Fibroblast of pulmonary artery (primary cell): ENCODE measurements at regions not wholly inside any gene's neighbourhood (a gene's known extent, or its start where the extent isn't known, plus 50 kb on each side); places are given as distances from the start of the nearest gene placed in this dataset.

ENCODE experiments used
- DNase-seq: peaks from one replicate; pipeline ENCODE4 v3.0.0-alpha.2; 2010; ENCODE audit warnings: low read depth
- H3K4me3 ChIP-seq: replicated peaks from 2 replicates; pipeline ENCODE4 v1.5.1; 2011; ENCODE audit warnings: low read depth, mild to moderate bottlenecking, control low read depth, low read length, moderate library complexity
- TF ChIP-seq, protein P1 (sequence below): IDR thresholded peaks from 2 replicates; pipeline ENCODE4 v1.5.1; 2011; ENCODE audit warnings: mild to moderate bottlenecking, control low read depth, low read length, inconsistent platforms; ENCODE audit errors: missing control alignments

DNA sequence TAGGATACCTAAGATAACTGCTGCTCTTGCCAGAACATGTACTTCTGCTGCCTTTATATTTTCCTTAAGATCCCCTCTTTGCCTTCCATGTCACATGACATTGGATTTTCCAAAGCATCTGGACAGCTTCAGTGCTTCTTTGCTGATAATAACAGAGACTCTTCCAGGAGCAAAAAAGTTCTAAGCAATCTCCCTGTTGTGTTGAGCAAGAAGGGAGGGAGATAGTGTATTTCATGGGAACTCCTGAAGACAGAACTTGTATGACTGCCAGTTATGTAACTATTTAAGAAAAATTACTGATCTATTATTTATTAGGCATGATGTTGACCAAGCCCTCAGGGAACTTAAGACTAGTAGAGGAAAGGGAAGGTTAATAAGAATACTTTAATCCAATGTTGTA, 454.7 kb downstream of the SPATA31D1 start:
- H3K4me3 ChIP-seq, result no peak overlapping the region
- TF ChIP-seq, protein P1, sequence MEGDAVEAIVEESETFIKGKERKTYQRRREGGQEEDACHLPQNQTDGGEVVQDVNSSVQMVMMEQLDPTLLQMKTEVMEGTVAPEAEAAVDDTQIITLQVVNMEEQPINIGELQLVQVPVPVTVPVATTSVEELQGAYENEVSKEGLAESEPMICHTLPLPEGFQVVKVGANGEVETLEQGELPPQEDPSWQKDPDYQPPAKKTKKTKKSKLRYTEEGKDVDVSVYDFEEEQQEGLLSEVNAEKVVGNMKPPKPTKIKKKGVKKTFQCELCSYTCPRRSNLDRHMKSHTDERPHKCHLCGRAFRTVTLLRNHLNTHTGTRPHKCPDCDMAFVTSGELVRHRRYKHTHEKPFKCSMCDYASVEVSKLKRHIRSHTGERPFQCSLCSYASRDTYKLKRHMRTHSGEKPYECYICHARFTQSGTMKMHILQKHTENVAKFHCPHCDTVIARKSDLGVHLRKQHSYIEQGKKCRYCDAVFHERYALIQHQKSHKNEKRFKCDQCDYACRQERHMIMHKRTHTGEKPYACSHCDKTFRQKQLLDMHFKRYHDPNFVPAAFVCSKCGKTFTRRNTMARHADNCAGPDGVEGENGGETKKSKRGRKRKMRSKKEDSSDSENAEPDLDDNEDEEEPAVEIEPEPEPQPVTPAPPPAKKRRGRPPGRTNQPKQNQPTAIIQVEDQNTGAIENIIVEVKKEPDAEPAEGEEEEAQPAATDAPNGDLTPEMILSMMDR, result no peak
- peak; percentile 2 for DNase-seq

DNA sequence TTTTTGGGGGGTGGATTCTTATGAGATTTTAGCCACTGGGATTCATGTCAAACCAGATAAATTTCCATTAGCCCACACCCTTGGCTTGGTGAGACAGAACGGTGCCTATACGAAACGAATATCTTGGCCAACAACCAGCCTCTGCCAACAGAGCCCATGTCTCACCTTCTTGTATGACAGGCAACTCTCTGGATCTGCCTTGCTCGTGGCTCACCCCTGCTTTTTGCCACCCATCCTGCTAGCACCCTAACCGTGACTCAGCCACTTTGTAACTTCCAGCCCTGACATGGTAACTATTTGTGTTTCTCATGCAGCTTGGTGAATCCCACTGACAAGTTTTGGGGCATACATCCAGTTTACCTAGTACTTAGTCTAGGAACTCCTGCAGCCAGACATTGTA, 457.0 kb downstream of the SPATA31D1 start:
- TF ChIP-seq, protein P1, result no peak
- DNase-seq, result no peak
- no peak overlapping the region for H3K4me3 ChIP-seq

DNA sequence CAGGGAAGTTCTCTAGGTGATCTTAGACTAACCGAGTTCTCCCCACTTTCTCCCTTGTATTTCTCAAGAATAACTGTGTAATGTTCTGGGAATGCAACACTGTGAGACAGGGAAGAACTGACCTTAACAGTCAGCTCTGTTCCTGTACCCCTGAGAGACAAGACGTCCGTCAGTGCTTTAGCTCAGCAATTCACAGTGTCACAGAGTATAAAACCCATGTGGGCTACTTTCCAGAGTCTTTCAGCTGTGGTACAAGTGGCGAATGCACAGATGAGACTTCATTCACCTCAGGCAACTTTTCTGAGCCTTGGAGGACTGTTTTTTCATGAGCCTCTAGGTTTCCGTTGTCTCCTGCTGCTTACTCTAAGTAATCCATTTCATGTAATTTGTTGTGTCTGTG, 458.8 kb downstream of the SPATA31D1 start:
- DNase-seq, result no peak
- no peak overlapping the region for H3K4me3 ChIP-seq
- TF ChIP-seq, protein P1, result no peak

DNA sequence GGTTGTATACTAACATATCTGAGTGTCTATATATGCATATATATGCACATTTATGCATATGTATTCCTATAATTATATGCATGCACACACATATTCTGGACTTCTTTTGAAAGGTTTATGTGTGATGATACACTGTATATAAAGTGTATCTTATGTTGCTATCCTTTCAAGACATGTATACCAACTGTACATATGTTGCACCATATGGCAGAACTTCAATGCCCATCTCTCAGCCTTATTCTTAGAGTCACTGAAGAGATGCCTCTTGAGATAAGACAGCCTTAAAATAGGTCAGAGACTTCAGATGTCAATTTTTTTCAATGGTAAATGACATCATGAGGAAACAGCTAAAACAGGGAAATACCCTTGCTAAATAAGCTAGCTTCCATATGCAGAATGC, 461.4 kb downstream of the SPATA31D1 start:
- no peak overlapping the region for H3K4me3 ChIP-seq
- no peak for DNase-seq
- TF ChIP-seq, protein P1, result no peak

DNA sequence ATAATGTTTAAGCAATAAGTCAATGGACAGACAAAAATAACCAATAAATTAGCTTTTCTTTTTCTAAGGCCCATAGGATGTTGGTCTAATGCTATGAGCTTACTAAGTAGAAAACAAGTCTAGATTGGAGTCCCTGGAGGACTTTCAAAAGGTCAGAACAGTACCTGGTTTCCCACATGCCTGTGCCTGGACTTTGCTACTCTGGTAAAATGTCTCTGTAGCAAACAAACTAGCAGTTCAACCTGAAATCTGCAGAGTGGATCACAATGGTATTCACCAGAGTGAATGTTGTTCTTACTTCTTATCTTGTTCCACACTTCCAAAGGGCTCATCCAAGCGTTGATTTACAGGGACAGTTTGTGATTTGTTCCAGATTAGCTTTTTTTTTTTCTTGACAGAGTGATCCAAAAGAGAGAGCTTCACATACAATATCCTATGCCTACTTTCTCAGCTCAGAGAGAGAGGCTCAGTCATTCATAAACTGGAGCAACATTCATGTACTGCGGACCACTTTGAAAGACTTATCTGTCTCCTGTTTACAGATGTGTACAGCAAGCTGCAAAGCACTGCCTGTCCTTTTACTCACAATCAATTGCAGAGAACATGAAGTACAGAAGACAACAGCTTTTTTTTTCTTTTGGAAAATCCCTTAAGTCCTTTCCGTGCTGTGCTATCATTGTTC, 466.1 kb downstream of the SPATA31D1 start:
- no peak overlapping the region for H3K4me3 ChIP-seq
- TF ChIP-seq, protein P1, result no peak
- no peak for DNase-seq

DNA sequence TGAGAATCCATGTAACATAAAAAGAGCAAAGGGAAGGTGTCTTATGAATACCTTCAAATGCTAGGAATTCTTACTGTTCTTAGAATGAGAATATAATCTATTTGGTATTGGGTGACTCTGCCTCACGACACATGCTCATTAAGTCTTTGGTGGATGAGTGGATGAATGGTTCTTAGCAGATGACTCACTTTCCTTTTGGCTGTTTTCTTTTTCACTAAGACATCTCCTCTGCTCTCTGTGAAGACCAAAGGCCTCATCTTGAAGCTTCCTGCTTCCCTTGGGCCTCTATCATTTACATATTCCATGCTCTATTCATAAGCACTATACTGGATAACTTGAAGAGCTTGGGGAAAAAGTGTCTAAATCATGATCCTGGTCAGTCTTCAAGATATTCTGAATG, 468.1 kb downstream of the SPATA31D1 start:
- DNase-seq, result peak; percentile 11
- TF ChIP-seq, protein P1, result no peak
- H3K4me3 ChIP-seq, result no peak overlapping the region

DNA sequence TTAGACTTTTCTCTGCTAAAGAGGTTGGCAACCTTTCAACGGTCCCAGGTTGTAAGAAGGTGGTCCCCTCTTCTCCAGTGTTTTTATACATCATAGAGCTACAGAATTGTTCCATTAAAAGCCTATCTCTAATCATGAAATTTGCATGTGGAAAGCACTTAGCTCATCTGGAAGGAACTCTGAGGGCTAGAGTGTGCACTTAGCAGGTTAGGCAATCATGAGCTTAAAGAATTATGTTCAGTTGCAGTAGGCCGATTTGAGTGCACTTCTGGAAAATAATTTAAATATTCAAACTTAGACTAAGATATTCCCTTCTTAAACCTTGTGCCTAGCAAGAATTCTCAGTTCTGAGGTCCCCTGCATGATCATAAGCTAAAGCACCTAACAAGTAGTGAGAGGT, 468.7 kb downstream of the SPATA31D1 start:
- TF ChIP-seq, protein P1, result no peak
- no peak overlapping the region for H3K4me3 ChIP-seq
- no peak for DNase-seq
